OCI-M2 (cell line): ENCODE measurements at regions not wholly inside any gene's neighbourhood (a gene's known extent, or its start where the extent isn't known, plus 50 kb on each side); places are given as distances from the start of the nearest gene placed in this dataset.

Experiments
- DNase-seq: peaks from one replicate; lab custom pipeline; 2025; ENCODE audit not compliant: unreplicated experiment; lab: John Stamatoyannopoulos, UW

DNA sequence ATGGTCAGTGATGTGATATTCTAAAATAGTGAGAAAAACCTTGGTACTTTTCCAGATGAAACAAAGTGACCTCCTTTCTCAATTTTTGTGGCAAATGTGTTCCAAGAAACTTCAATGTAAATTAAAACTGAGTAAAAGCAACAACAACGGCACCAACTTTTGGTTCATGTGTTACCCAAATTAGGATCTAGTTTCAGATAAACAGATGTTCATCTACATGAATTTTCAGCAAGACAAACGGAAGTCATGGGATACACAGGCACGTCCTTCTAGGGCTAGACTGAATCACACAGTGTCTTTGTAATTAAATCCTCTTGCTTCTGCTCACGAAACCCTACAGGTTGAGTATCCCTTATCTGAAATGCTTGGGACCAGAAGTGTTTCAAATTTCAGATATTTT, 915.2 kb downstream of the TFAP2A start:
- no peak for DNase-seq

DNA sequence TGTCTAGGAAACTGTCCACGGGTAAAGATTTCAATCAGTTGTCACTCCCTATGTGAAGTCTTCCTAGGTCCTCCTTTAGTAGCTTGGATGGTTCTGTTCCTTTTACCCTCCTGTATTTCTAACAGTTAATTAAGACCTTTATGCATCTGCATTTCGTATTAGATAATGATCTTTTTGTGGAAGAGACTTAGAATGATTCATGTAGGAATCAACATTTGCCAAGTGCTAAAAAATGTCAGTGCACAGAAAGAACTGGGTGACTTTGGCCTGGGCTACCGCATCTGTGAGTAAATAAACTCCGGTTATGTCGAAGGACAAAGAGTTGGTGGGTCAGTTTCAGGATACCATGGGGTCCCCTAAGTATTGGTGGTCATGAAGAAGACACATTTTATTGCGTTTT, 918.0 kb downstream of the TFAP2A start:
- no peak for DNase-seq

DNA sequence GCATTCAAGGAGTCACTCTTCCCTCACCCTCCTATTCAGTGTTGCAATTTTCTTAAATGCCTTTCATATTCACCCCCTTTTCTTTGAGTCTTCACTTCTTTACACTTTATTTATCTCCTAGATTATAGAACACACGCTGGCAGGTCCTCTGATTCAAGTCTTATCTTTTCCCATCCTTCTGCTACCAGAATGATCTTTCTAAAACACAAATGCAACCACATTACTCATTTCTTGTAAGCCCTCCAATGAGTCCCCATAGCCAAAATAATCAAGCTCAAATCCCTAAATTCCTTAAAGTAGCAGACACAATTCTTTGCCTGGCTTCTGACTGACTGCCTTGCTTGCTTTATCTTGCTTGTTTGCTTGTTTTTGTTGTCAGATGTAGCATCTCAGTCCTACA, 920.0 kb downstream of the TFAP2A start:
- DNase-seq = no peak

DNA sequence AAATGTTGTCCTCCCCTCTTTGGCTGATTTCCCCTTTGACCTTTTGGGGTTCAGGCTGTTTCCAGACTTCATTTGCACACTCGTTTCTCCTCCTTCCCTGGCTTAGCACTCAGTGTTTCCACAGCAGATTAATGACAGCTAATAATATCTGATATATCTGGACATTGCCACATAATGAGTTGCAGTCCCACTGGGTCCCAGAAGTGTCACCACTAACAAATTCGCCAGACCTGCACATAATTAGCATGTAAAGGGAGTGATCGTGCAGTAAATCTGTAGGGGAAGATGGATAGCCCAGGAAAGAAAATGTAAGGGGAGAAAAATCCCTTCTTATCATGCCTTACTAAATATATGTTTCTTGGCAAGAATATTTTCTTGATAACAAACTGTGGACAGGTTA, 922.1 kb downstream of the TFAP2A start:
- DNase-seq = no peak

DNA sequence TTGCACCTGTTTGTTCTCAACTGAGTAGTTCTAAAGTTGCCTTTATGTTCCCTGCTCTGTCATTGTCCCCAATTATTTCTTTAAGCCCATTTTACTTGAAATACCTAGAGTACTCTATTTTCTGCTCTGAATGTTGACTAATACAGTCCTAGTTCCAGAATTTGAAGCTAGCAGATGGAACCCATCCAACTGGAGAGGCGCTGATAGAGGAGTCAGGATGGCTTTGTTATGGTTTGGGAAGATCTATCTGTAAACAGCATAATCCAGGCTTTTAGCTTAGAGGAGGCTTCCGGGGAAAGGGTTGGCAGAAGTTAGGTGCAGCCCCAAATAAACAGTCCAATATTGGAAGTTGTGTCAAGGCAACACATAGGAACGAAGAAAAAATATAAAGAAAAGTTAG, 927.7 kb downstream of the TFAP2A start:
- DNase-seq = no peak

DNA sequence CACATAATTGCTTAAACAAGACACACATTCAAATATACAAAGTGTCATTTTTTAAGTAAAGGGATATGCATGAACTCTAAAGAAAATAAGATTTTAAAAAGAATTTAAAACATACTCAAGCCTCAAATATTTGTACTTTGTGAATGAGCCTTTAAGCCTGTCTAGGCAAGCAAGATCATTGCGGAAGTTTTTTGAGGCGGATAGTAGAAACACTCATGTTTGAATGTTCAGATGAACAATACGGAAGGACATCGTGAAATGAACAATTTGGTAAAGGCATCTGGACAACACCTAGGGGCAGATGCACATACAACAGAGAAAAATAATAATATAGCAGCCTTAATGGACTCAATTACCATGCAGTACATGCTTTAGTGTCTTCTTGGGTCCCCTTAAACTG, 928.9 kb downstream of the TFAP2A start:
- DNase-seq = no peak

DNA sequence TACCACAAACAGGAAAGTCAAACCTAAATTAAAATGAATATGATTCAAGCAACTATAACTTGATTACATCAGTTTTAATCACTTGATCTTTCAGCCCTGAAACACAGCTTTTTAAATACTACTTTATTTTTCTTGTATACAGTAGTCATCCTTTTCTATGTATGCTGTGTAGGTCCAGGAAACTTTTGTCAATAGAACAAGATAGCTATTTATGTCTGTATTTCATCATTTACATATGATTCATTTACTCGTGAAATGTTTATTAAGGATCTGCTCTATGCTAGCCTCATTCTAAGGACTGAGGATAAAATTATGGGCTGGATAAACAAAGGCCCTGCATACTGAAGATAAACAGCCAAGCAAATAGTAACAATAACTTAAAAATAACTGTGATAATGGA, 930.2 kb downstream of the TFAP2A start:
- no peak for DNase-seq

DNA sequence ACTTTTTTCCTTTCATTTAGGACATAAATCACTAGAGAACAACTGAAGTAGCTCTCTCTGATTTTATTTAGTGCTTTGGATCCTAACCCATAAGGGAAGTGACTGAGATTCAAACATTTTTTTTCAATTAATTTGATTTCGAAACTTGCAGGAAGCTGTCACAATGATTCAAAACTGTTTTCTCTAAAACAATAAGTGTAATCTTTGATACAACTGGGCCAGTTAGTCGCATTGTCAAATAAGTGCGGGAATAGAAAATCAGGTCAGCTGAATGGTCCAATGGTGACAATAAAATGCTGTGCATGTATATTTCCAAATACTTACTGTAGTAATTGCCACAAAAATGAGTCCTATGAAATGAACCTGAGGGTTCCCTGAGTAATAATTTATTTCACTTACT, 930.8 kb downstream of the TFAP2A start:
- DNase-seq = no peak

DNA sequence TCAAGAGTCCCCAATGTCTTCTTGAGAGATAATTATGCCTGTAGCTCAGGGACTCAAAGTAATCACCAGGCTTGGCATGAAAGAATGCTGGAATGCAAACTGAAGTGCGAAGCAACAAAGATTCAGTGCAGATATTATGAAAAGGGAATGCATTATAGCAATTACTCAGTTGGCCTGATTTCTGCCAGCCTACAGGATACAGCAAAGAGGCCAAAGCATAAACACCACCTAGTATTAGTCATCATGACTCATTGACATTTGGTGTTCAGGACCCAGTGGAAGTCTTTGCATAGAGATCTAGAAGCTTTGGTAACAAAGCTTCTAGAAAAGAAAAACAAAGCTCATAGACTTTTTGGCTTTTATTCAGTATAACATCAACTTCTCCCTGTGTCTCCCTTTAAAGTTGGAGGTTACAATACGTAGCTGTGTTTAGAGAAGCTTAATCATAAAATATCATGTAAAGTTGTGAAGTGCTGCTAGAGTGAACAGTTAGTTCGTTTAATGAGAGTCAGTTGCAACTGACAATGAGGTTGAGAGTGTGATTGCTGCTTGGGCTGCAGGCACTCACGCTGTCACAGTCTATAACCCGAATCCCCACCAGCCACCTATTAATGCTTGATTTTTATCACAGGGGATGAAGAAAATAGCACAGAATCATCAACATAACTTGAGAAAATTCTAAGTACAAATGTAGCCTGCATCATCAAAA, 932.7 kb downstream of the TFAP2A start:
- DNase-seq = no peak

DNA sequence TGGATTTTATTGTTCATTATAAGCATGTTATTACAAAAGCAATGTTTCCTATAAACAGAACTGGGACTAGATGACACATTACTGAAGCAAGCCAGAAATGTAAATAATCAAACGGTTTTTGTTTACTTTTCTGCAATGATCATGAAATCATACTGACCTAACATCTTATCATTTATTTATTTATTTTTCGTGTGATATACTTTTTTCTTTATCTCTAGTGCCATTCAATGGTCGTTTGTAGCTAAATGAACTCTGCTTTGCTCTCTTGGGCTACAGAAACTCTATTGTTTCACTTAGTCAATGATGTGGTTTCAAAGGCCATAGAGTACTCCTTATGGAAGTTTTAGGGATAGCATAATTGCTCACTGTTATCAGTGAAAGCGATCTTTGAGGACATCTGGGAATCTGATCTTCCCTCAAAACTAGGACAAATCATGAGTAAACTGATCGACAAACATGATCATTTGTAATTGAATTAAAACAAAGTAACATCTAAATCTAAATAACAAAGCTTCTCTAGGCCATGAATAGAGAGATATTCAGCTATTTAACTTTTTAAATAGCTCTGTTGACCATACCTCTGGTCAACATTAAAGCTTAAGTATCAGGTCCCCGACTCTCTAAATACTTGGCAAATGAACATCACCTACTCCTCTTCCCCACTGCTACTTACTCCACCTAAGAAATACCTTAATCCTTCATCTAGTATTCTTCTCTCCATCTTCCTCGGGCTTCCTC, 933.4 kb downstream of the TFAP2A start:
- DNase-seq = no peak

DNA sequence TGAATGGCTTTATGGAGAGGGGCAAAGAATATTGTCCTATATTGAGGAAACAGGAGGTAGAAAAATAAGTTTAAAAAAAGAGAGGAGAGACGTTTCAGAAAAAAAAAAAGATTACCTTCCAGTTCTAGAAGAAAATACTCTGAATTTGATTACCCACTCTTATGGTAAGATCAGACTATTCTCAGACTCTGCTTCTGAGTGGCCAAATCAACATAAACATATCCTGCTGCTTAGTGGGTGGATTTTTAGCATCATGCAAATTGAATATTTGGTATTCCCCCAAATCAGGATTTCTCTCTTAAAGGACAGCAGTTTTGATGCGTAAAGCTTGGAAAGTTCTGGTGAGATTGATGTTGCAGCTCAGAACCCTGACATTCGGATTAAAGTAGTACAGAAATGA, 946.6 kb downstream of the TFAP2A start:
- no peak for DNase-seq

DNA sequence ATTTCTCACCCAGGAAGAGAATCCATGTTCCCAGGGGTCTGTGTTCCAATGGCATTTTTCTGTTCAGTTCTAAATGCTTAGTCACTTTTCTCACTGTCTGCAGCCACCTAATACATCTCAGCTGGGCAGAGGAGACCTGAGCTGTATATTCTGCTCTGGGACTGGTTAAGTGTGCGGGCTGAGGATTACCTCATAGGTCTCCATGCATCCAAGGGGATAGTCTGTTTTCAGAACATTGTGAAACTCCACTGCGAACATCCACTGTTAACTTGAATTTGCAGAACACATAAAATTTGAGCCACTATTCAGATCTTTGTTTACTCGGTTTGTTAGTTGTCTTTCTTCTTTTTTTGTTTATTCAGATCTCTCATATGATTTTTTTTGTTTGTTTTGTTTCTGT, 947.1 kb downstream of the TFAP2A start:
- DNase-seq = no peak

DNA sequence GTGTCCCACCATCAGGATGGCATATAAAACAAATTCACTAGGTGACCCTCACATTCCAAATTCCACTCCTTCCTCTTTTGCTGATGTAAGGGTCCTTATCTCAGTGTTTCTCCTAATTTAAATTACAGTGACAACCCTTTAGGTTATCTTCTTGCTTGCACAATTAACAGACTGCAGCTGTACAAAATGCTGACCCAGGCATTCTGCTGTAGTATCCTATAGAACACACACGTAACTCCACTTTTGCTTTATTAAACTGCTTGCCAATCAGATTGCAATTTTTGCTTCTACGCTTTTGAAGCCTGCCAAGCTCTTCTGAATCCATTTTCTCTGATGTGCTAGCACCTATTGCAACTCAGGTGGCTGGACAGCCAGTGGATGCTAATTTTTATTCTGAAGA, 950.3 kb downstream of the TFAP2A start:
- no peak for DNase-seq

DNA sequence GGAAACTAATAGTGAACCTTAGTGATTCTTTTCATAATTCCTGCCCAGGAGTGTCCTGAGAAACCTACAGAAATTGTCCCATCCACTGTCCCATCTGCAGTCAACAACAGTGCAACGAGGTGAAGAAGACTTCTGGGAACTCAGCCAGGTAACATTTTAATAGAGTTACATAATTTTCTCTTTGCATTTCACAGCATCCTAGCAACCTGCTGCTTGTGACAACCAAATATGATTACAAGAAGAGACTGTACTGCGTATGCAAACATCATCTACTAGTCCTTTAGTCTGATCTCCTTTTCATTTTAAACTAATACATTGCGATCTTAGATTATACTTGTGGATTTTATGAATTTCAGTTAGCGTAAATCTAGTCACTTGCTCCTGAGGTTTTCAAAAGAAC, 951.6 kb downstream of the TFAP2A start:
- DNase-seq = no peak

DNA sequence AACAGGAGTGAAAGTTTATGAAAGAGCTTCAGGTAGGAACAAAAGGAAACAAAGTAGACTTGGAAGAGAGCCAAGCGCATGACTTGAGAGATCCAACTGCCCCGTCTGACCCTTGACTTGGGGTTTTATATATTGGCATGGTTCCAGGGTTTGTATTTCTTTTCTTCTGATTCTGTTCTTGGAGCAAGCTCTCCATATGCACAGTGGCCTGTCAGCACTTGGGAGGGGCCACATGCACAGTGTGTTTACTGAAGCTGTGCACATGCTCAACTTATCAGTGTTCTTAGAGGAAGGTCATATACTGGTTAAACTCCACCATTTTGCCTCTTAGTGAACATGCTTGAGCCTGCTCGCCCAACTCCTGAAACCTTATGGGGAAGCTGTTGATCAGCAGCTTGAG, 953.7 kb downstream of the TFAP2A start:
- no peak for DNase-seq

DNA sequence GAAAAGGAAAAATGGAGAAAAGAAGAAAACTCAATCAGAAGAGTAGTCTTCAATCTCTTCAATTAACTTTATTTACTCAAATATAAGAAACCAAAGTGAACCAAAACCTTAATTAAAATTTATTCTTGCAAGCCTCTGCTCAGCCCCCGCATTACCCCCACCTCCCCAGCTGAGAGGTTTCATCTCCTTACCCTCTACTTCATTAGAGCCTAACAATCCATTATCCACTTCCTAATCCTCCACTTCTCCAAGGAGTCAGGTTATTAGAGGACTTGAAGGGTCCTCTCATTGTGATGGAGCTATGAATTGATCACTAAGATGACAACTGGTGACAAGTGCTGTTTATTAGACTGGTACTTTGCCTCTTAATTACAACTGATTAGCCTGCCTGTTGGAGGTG, 956.5 kb downstream of the TFAP2A start:
- no peak for DNase-seq

DNA sequence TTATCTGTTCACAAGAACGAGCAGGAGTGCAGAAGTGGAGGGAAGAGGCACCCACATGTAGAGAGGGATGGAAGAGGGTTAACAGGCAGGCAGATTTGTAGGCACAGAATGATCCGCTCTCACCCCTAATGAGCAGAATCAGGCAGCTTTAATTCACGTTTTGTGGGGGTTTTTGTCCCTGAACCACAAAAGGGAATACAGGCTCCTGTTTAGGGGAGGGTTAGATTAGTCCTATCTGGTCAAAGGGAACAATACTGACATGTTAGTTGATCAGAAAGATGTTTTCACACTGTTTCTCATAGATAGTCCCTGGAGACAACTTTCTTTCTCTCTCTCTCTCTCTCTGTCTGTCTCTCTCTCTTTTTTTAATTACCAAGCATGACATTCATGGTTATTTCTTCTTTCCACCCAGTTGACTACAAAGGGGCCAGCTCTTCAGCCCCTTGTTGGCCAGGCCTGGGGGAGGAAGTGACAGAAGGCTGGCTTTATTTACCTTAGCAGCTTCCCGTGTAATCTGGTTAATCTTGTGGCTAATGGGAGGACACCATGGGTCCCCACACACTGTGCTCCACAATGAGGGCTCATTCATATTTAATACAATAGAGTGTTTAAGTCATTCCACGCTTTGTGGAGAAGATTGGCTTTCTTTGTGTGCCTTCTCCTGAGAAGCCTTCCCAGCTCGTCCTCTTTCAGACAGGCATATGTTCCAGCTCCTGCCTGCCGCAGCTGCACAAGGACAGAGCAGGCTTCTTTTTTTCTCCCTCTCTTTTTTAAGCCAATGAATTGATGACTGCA, 958.8 kb downstream of the TFAP2A start:
- no peak for DNase-seq

DNA sequence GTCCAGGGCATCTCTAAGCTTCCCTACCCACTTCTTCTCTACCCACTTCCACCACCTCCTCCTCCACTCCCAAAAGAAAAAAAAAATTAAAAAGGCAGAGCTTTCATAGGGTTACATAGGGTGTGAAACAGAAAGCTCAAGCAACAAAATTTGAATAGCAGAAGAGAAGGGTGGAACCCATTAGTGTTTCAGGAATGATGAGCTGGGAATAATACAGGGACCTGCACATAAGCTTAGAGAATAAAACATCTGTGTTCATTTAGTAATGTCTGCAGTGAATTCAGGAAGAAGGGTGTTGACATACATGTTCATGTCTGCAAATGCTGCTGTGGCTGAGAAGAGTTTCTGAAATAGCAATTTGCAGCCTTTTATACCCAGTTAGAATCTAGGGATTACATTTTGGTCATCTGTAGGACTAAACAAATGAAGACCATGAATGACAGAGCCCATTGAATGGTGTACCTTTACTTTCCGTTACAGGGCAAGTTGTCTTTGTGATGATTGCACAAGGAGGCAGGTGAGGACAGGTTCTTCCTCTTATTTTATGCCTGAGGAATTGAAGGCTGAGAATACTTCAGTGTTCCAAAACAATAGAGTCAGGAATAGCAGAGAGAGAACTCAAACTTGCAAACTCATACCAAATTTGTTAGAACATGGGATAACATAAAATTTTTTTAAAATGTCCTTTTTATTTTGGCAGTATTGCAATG, 975.1 kb downstream of the TFAP2A start:
- no peak for DNase-seq

DNA sequence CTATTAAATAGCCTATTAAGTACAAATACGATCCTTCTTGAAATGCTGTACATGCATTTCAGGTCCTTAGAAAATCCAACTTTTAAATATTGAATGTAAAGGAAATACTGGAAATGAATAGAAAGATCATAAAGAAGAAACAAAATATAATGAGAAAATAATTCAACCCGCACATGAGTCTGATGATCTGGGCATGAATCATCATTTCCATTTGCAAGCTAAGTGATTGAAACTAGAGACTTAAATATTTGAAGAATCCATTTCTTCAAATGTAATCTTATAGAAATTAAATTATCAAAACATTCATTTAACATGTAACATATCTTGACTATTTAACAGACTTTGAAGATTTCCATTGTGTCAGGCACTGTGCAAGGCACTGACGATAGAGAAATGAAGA, 977.0 kb downstream of the TFAP2A start:
- no peak for DNase-seq

DNA sequence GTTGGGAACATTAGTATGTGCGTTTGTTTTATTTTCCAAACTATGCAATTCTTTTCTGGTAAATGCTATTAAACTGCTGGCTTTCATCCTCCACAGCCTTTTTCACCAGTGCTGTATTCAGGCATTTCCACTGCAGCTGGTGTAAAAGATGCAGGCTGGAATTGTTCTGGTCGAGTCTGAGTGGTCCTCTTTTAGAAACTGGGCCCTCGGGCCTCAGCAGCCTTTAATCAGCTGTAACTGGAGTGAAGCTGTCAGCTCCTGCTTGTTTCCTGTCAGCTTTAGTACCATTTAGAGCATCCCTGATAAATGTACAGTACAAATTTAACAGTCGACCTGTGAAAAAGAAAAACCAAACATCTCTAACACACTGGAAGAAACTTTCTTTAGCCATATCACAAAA, 979.6 kb downstream of the TFAP2A start:
- DNase-seq = no peak

DNA sequence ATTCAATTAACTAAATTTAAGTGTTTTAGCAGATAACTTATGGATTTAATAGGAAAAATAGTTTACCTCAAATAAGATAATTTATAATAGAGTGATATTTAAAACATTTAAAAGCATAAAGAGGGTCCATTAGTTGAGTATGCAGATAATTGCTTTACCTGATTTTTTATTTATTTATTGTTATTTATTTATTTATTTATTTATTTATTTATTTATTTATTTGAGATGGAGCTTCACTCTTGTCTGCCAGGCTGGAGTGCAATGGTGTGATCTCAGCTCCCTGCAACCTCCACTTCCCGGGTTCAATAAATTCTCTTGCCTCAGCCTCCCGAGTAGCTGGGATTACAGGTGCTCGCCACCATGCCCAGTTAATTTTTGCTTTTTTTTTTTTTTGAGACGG, 982.9 kb downstream of the TFAP2A start:
- no peak for DNase-seq
